Sigmoid colon (tissue), 6 donors: ENCODE measurements at regions not wholly inside any gene's neighbourhood (a gene's known extent, or its start where the extent isn't known, plus 50 kb on each side); places are given as distances from the start of the nearest gene placed in this dataset.

Experiments
- DNase-seq: peaks from one replicate; pipeline ENCODE4 v3.0.0-alpha.2; 2019
- H3K27ac ChIP-seq, 4 donors: fragments of 200-600 bp; sonication (generic); one replicate each; pipeline ENCODE4 v1.5.1; 2016 to 2019; ENCODE audit warnings: mild to moderate bottlenecking in 1 of 4
- H3K27me3 ChIP-seq, 3 donors: fragments of 200-600 bp; sonication (generic); one replicate each; pipeline ENCODE4 v1.5.1; 2019; ENCODE audit warnings: mild to moderate bottlenecking in 1 of 3
- H3K36me3 ChIP-seq, 4 donors: fragments of 200-600 bp; sonication (generic); one replicate each; pipeline ENCODE4 v1.5.1; 2016 to 2019
- H3K4me1 ChIP-seq, 4 donors: fragments of 200-600 bp; sonication (generic); one replicate each; pipeline ENCODE4 v1.5.1; 2017 to 2019
- H3K4me3 ChIP-seq, 4 donors: fragments of 200-600 bp; sonication (generic); one replicate each; pipeline ENCODE4 v1.5.1; 2017 to 2019; ENCODE audit warnings: mild to moderate bottlenecking in 2 of 4, moderate library complexity in 1 of 4
- H3K9me3 ChIP-seq, 4 donors: fragments of 200-600 bp in 3 of 4; sonication (generic) in 3 of 4; one replicate each; pipeline versions ENCODE4 v1.5.1 to v1.6.1; 2013 to 2019
- EP300 ChIP-seq, 4 donors: sonication (generic); formaldehyde crosslinking; IDR thresholded peaks; one replicate each; pipeline ENCODE4 v1.6.1; 2017; ENCODE audit warnings: antibody characterized with exemption in 4 of 4
- POLR2A ChIP-seq, 2 donors: fragments of 450-650 bp; IDR thresholded peaks; one replicate each; pipeline ENCODE4 v1.6.1; 2016; ENCODE audit warnings: antibody characterized with exemption in 2 of 2, mild to moderate bottlenecking in 2 of 2, moderate library complexity in 2 of 2
- POLR2AphosphoS5 ChIP-seq, 4 donors: sonication (generic); formaldehyde crosslinking; IDR thresholded peaks; one replicate each; pipeline ENCODE4 v1.6.1; 2017; ENCODE audit warnings: antibody characterized with exemption in 4 of 4
- WGBS, 2 donors: extraction: QIAGEN DNeasy Blood & Tissue Kit; methylation state at CpG; one replicate each; pipeline ENCODE4 v1.1.7; 2013; 5-methylcytosine and 5-hydroxymethylcytosine counted together
- intact Hi-C: fragments of 100-400 bp; cut with DNase I; formaldehyde crosslinking; loops from one replicate; pipeline ENCODE4 v1.15.1; 2023
- TF ChIP-seq, protein P1 (sequence below), 4 experiments: fragments of 450-650 bp in 3 of 4; fragments of 200-600 bp in 1 of 4; IDR thresholded peaks; one replicate each; pipeline ENCODE4 v1.5.1; 2016 to 2019; ENCODE audit warnings: antibody characterized with exemption in 4 of 4, mild to moderate bottlenecking in 3 of 4, moderate library complexity in 2 of 4
- donor health status: healthy with polysubstance abuse.
- donor health status: healthy.

DNA sequence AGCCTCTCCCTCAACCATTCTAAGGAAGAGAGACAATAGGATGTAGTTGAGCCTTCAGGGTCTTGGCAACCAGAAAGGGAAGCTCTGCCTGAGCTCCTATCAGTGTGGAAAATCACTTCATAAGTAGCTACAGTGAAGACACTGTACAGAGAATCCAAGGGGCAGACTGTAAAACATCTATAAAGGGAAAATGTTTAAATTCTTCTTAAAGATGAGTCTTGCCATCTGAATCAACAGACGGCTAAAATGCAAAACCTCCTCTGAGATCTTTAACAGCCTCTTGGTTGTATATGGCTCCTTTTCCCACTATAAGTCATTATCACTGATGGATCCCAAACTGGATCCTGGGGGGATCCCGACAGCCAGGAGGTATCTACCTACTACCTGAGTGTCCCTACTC, 239.2 kb upstream of the SOX9 start:
- Histone ChIP-seq H3K4me3 (no peak overlapping the region), H3K9me3 (no peaks in the 10 kb centered on the region), H3K27me3 (no peaks in the 10 kb centered on the region), H3K36me3 (no peaks in the 10 kb centered on the region), H3K4me1 (no peaks in the 10 kb centered on the region), H3K27ac (no peak overlapping the region)
- no peak for DNase-seq
- intact Hi-C loops: no loop called here
- WGBS, 2 donors: 83 to 91% methylated on average over 2 of the region's 2 CpGs
- TF ChIP-seq POLR2A (IDR thresholded peaks at IDR 0.05): no peak
- TF ChIP-seq, protein P1, sequence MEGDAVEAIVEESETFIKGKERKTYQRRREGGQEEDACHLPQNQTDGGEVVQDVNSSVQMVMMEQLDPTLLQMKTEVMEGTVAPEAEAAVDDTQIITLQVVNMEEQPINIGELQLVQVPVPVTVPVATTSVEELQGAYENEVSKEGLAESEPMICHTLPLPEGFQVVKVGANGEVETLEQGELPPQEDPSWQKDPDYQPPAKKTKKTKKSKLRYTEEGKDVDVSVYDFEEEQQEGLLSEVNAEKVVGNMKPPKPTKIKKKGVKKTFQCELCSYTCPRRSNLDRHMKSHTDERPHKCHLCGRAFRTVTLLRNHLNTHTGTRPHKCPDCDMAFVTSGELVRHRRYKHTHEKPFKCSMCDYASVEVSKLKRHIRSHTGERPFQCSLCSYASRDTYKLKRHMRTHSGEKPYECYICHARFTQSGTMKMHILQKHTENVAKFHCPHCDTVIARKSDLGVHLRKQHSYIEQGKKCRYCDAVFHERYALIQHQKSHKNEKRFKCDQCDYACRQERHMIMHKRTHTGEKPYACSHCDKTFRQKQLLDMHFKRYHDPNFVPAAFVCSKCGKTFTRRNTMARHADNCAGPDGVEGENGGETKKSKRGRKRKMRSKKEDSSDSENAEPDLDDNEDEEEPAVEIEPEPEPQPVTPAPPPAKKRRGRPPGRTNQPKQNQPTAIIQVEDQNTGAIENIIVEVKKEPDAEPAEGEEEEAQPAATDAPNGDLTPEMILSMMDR (IDR thresholded peaks at IDR 0.05): no peak
- no peak for TF ChIP-seq EP300 (IDR thresholded peaks at IDR 0.05)
- TF ChIP-seq POLR2AphosphoS5 (IDR thresholded peaks at IDR 0.05): no peak

DNA sequence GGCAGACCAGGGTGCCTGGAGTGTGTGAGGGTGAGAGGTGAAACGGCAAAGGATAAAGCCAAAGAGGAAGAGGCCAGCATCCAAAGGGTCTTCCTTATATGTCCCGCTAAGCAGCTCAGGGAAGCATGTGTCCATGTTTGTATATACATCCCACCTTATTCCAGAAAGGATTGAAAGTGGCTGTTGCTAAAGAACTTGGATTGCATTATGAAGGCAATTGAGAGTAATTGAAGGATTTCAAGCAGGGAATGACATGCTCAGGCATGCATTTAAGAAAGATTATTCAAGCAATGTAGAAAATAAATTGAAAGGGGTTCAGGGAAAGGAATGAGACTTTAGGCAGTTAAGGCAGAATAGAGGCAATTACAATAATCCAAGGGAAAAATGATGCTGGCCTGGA, 237.6 kb upstream of the SOX9 start:
- TF ChIP-seq, protein P1 (IDR thresholded peaks at IDR 0.05): no peak
- TF ChIP-seq POLR2AphosphoS5 (IDR thresholded peaks at IDR 0.05) (no peak), EP300 (IDR thresholded peaks at IDR 0.05) (no peak), POLR2A (IDR thresholded peaks at IDR 0.05) (no peak)
- no peaks in the 10 kb centered on the region for H3K27me3 ChIP-seq
- 84 to 92% methylated on average over 2 of the region's 2 CpGs for WGBS, 2 donors
- H3K4me1 ChIP-seq: no peaks in the 10 kb centered on the region
- H3K36me3 ChIP-seq: no peaks in the 10 kb centered on the region
- no peak overlapping the region for H3K4me3 ChIP-seq
- H3K27ac ChIP-seq: no peak overlapping the region
- no peak for DNase-seq
- H3K9me3 ChIP-seq: no peaks in the 10 kb centered on the region
- intact Hi-C loops: no loop called here

DNA sequence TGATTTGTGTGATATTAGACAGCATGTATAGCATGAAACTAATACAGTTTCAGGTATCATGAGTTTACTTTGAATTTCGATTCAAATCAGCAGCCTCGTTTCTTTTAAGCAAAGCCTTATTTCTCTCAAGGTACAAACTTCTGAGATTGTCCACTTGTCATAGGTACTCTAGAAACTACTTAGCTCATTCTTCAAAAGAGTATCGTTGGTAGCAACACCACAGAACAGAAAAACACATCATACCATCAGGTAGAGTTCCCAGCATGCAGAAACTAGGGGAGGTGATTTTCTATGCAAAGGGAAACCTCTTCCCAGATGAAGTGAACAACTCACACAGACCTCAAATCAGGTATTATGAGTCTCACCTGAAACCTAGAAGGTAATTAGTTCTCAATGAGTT, 237.0 kb upstream of the SOX9 start:
- TF ChIP-seq, protein P1 (IDR thresholded peaks at IDR 0.05): no peak
- TF ChIP-seq POLR2A (IDR thresholded peaks at IDR 0.05) (no peak), EP300 (IDR thresholded peaks at IDR 0.05) (no peak), POLR2AphosphoS5 (IDR thresholded peaks at IDR 0.05) (no peak)
- H3K36me3 ChIP-seq: no peaks in the 10 kb centered on the region
- H3K27me3 ChIP-seq: no peaks in the 10 kb centered on the region
- no peak overlapping the region for H3K4me3 ChIP-seq
- no peaks in the 10 kb centered on the region for H3K9me3 ChIP-seq
- 92 to 93% methylated on average over 3 of the region's 3 CpGs for WGBS, 2 donors
- H3K4me1 ChIP-seq: no peaks in the 10 kb centered on the region
- H3K27ac ChIP-seq: no peak overlapping the region
- no peak for DNase-seq
- intact Hi-C loops: no loop called here

DNA sequence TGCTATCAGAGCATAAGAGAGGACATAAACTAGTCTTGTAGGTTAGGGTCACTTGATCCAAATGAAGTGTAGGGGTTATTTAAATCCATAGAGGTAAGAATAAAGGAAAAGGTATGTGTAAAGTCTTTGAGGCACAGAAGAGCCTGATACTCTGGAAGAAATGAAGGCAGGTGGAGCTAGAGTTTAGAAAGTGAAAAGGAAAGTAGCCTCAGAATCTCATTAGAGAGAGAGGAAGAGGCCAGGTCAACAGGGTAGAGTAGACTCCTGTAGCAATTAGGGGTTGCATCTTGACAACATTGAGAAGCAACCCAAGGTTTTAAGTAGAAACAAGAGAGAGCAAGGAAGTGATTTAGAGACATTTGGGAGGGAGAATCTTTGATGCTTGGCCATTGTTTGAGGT, 235.2 kb upstream of the SOX9 start:
- Histone ChIP-seq H3K4me1 (no peaks in the 10 kb centered on the region), H3K27me3 (no peaks in the 10 kb centered on the region), H3K4me3 (no peak overlapping the region), H3K9me3 (no peaks in the 10 kb centered on the region), H3K36me3 (no peaks in the 10 kb centered on the region), H3K27ac (no peak overlapping the region)
- no peak for DNase-seq
- intact Hi-C loops: no loop called here
- no peak for TF ChIP-seq EP300 (IDR thresholded peaks at IDR 0.05)
- TF ChIP-seq POLR2A (IDR thresholded peaks at IDR 0.05): no peak
- no peak for TF ChIP-seq POLR2AphosphoS5 (IDR thresholded peaks at IDR 0.05)

DNA sequence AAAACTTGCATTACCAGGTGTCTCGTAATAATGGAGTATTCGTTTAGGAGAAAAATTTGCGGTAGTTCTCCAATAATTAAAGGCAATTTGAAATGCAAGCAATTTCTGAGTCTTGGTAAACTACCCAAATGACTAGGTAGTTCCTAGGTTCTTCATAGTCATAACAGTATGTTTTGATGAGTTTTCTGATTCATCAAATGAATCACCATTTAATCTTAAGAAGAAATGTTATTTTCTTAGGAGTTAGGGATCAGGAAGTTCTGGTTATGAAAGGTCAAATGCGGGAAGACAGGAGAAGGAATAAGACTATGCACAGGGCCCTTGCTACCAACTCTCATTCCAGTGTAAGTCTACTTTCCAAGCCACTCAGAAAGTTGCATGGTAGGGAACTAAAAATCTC, 221.5 kb upstream of the SOX9 start:
- no peak for DNase-seq
- Histone ChIP-seq H3K36me3 (no peaks in the 10 kb centered on the region), H3K27ac (no peak overlapping the region), H3K4me3 (no peak overlapping the region), H3K27me3 (no peaks in the 10 kb centered on the region), H3K4me1 (peaks cover 0 to 10% (median 3%) of the 10 kb centered on the region in 4 donors), H3K9me3 (no peaks in the 10 kb centered on the region)
- TF ChIP-seq, protein P1 (IDR thresholded peaks at IDR 0.05): no peak
- no peak for TF ChIP-seq POLR2A (IDR thresholded peaks at IDR 0.05)
- no peak for TF ChIP-seq POLR2AphosphoS5 (IDR thresholded peaks at IDR 0.05)
- TF ChIP-seq EP300 (IDR thresholded peaks at IDR 0.05): no peak
- WGBS, 2 donors: 94 to 95% methylated on average over 4 of the region's 4 CpGs
- intact Hi-C loops: no loop called here
